Occipital lobe (tissue), 2 donors: ENCODE measurements at regions not wholly inside any gene's neighbourhood (a gene's known extent, or its start where the extent isn't known, plus 50 kb on each side); places are given as distances from the start of the nearest gene placed in this dataset. TPM values are rescaled to one million over a fixed set of nuclear protein-coding genes. Genes with fewer than 3 reads are reported as not detected.

Experiments used
- DNase-seq: peaks from one replicate; lab custom pipeline; 2025; lab: John Stamatoyannopoulos, UW
- small RNA-seq: library from RNA; depleted of rRNA; stranded (forward); fragments of <200 nt; gene quantifications from one replicate; pipeline ENCODE3, GENCODE V24; 2014

- DNase-seq: no peak
Measured at GRCh38 chr20:23139524-23139923, 53.4 kb upstream of the CD93 start.

GRCh38 chr20:23138682-23139081, 52.6 kb upstream of the CD93 start:
- no peak for DNase-seq

- no peak for DNase-seq
Measured at GRCh38 chr20:23138226-23138625, 52.1 kb upstream of the CD93 start.

- no peak for DNase-seq
Measured at GRCh38 chr20:23136893-23137745, 51.0 kb upstream of the CD93 start.

GRCh38 chr20:23135449-23136420, 49.6 kb upstream of the CD93 start:
- no peak for DNase-seq

Small RNAs in the stretch of these regions (small RNA-seq; reads per million reads assigned to genes)
- not detected for gene RNA5SP478
